ENCODE measurements at regions not wholly inside any gene's neighbourhood (a gene's known extent, or its start where the extent isn't known, plus 50 kb on each side); places are given as distances from the start of the nearest gene placed in this dataset.
A peak's percentile ranks its signal among the peaks of the same experiment; 100 is the strongest.

DNA sequence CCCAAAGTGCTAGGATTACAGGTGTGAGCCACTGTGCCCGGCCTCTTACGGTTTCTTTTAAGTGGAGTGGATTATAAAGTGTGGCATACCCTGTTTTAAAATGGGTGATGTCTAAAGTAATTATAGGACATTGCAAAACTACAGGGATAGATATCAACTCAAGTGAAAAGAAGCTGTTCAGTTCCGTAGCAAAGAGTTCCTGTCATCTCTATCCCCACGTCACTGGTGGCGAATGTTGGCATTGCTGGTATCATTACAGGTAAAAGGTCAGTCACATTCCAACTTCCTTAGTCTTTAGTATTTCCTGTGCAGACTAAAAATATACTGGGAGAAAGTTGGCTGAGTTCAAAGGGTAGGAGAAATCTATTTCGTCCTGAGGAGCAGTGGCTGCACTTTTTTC, 95.6 kb upstream of the SLC38A2 start:
- no peak overlapping the region for H2BK120ac ChIP-seq (replicated peaks; ENCODE audit: low read depth, low read length)
- H3K36me3 ChIP-seq (ENCODE audit: control insufficient read depth in 2 of 4, insufficient read depth in 4 of 4, low read length in 3 of 4): peaks cover 0 to 4% (median 0%) of the 10 kb centered on the region in 4 experiments; a peak in 1 of 8 replicates
- CTCF ChIA-PET (ENCODE audit: partially characterized antibody): no interaction called here
- no peak overlapping the region for H3K56ac ChIP-seq (replicated peaks; ENCODE audit: insufficient read length, low read depth, low read length)
- no peak overlapping the region for H4K91ac ChIP-seq (replicated peaks; ENCODE audit: insufficient read length, low read length)
- no peaks in the 10 kb centered on the region for H3K23me2 ChIP-seq (ENCODE audit: low read depth, low read length)
- H3K9ac ChIP-seq (replicated peaks in 1 of 4; ENCODE audit: extremely low read depth in 1 of 4, low read depth in 3 of 4, low read length in 3 of 4): no peak overlapping the region
- H3K27me3 ChIP-seq (replicated peaks in 1 of 4; ENCODE audit: control insufficient read depth in 3 of 4, extremely low read depth in 1 of 4, insufficient read depth in 3 of 4, low read length in 3 of 4): no peaks in the 10 kb centered on the region
- H2AFZ ChIP-seq (ENCODE audit: low read length): no peak overlapping the region
- TF ChIP-seq FOSL1 (IDR thresholded peaks at IDR 0.05; ENCODE audit: insufficient read depth, low read depth, low read length): no peak
- TF ChIP-seq, protein P1, sequence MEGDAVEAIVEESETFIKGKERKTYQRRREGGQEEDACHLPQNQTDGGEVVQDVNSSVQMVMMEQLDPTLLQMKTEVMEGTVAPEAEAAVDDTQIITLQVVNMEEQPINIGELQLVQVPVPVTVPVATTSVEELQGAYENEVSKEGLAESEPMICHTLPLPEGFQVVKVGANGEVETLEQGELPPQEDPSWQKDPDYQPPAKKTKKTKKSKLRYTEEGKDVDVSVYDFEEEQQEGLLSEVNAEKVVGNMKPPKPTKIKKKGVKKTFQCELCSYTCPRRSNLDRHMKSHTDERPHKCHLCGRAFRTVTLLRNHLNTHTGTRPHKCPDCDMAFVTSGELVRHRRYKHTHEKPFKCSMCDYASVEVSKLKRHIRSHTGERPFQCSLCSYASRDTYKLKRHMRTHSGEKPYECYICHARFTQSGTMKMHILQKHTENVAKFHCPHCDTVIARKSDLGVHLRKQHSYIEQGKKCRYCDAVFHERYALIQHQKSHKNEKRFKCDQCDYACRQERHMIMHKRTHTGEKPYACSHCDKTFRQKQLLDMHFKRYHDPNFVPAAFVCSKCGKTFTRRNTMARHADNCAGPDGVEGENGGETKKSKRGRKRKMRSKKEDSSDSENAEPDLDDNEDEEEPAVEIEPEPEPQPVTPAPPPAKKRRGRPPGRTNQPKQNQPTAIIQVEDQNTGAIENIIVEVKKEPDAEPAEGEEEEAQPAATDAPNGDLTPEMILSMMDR (IDR thresholded peaks at IDR 0.05; ENCODE audit: control extremely low read depth in 1 of 3, insufficient read depth in 1 of 3, low read depth in 1 of 3, low read length in 3 of 3): peak in 1 of 3 experiments; percentile 17; a peak in 1 of 4 replicates
- TF ChIP-seq KDM5A (IDR thresholded peaks at IDR 0.05; ENCODE audit: low read length): no peak
- no peak for TF ChIP-seq SP4 (IDR thresholded peaks at IDR 0.05; ENCODE audit: low read length)
- no peak for TF ChIP-seq SIX5 (IDR thresholded peaks at IDR 0.05; ENCODE audit: low read depth, low read length)
- no peak for TF ChIP-seq ASH2L (IDR thresholded peaks at IDR 0.05; ENCODE audit: low read length)
- no peak for TF ChIP-seq RXRA (IDR thresholded peaks at IDR 0.05; ENCODE audit: insufficient read depth, low read depth, low read length)
- no peak overlapping the region for H3K4me3 ChIP-seq (ENCODE audit: extremely low read depth in 1 of 4, insufficient read depth in 2 of 4, low read depth in 3 of 4, low read length in 4 of 4)
- H3K4me1 ChIP-seq (replicated peaks in 1 of 4; ENCODE audit: control insufficient read depth in 3 of 4, insufficient read depth in 4 of 4, low read length in 3 of 4): peaks cover 0 to 3% (median 0%) of the 10 kb centered on the region in 4 experiments; a peak in 3 of 7 replicates
- no peak overlapping the region for H2BK5ac ChIP-seq (ENCODE audit: low read depth, low read length)
- no peaks in the 10 kb centered on the region for H3K79me2 ChIP-seq (ENCODE audit: control insufficient read depth in 1 of 2, insufficient read depth in 2 of 2, low read length in 2 of 2)
- 94% methylated on average over 6 of the region's 6 CpGs; no CpG with 5 or more reads in 1 of the 2 experiments for WGBS, 2 experiments (ENCODE audit: extremely low coverage in 1 of 2, insufficient coverage in 1 of 2, insufficient read length in 1 of 2, insufficient replicate concordance in 2 of 2, low coverage in 1 of 2, low lambda C conversion rate in 2 of 2, missing lambda C conversion rate in 1 of 2)
- no peak overlapping the region for H2AK5ac ChIP-seq (ENCODE audit: low read depth, low read length)
- H3K23ac ChIP-seq (ENCODE audit: insufficient read length): no peak overlapping the region
- H2BK20ac ChIP-seq (ENCODE audit: low read length): no peak overlapping the region
- H3K27ac ChIP-seq (ENCODE audit: low read depth, low read length): no peak overlapping the region
- no peak overlapping the region for H4K5ac ChIP-seq (ENCODE audit: insufficient read length, low read depth, low read length)
- H3K4me2 ChIP-seq (ENCODE audit: insufficient read depth in 1 of 2, low read depth in 2 of 2, low read length in 2 of 2): no peak overlapping the region
- peaks cover 4 to 11% of the 10 kb centered on the region in 2 experiments; a peak in 1 of 4 replicates for H3K9me3 ChIP-seq (ENCODE audit: insufficient read depth in 2 of 2, low read depth in 1 of 2, low read length in 1 of 2)
- no peak overlapping the region for H3K4ac ChIP-seq (replicated peaks; ENCODE audit: insufficient read length, low read depth, low read length)
- H4K8ac ChIP-seq (ENCODE audit: extremely low read depth, insufficient read depth, low read length): no peak overlapping the region
- H4K20me1 ChIP-seq (replicated peaks in 1 of 2; ENCODE audit: control insufficient read depth in 1 of 2, insufficient read depth in 2 of 2, low read length in 2 of 2): no peaks in the 10 kb centered on the region
- no peak overlapping the region for H3K14ac ChIP-seq (ENCODE audit: insufficient read length)
- POLR2A ChIA-PET (ENCODE audit: partially characterized antibody): interaction anchor here (0.8 to 0.9 kb wide), 2 partner anchors 23 to 100 kb away, joined by 4 read pairs; no protein-coding TSS in a partner anchor
- no peak for FAIRE-seq
- no peaks in the 10 kb centered on the region for H3K79me1 ChIP-seq (ENCODE audit: low read depth, low read length)
- no peak overlapping the region for H2BK12ac ChIP-seq (ENCODE audit: low read depth, low read length)
- H2BK15ac ChIP-seq (ENCODE audit: low read length): no peak overlapping the region
- DNase-seq (ENCODE audit: low read depth in 1 of 2, low spot score in 2 of 2): no peak
- H3K18ac ChIP-seq (ENCODE audit: extremely low read depth, low read length): no peak overlapping the region; the same call in 1 of the 2 replicates
